Pancreas (tissue), 10 donors: ENCODE measurements at regions not wholly inside any gene's neighbourhood (a gene's known extent, or its start where the extent isn't known, plus 50 kb on each side); places are given as distances from the start of the nearest gene placed in this dataset.

Experiments used
- ATAC-seq, 4 donors: fragments of 200-7000 bp; cut with Tn5 transposase; one replicate each; pipeline versions ENCODE4 v1.8.0 to v1.9.1; 2020; ENCODE audit warnings: mild to moderate bottlenecking in 4 of 4, moderate library complexity in 4 of 4
- DNase-seq, 6 donors: peaks; one replicate each; pipeline ENCODE4 v3.0.0-alpha.2; 2020
- FAIRE-seq: peaks from 2 replicates; lab custom pipeline; 2012; peaks lifted over from hg19 to GRCh38; lab: Jason Lieb, UNC
- H3K27ac ChIP-seq, 4 donors: fragments of 200-600 bp; sonication (generic); 1 replicate in 3 of 4; 2 replicates in 1 of 4; pipeline versions ENCODE4 v1.5.0 to v1.8.0; 2020
- H3K27me3 ChIP-seq, 4 donors: fragments of 200-600 bp; one replicate each; pipeline ENCODE4 v1.8.0; 2021
- H3K36me3 ChIP-seq, 3 donors: fragments of 200-600 bp; sonication (generic) in 1 of 3; one replicate each; pipeline versions ENCODE4 v1.5.0 to v1.8.0; 2020 to 2021
- H3K4me1 ChIP-seq, 3 donors: fragments of 200-600 bp; one replicate each; pipeline ENCODE4 v1.8.0; 2021
- H3K4me3 ChIP-seq, 4 donors: fragments of 200-600 bp; sonication (generic) in 2 of 4; one replicate each; pipeline versions ENCODE4 v1.5.0 to v1.8.0; 2020 to 2021
- H3K9me3 ChIP-seq, 4 donors: fragments of 200-600 bp; one replicate each; pipeline ENCODE4 v1.8.0; 2021
- CTCF ChIP-seq, 4 donors: fragments of 200-600 bp; sonication (generic) in 3 of 4; IDR thresholded peaks; one replicate each; pipeline versions ENCODE4 v1.5.0 to v1.8.0; 2021; ENCODE audit warnings: antibody characterized with exemption in 4 of 4
- WGBS, 2 donors: extraction: QIAGEN DNeasy Blood & Tissue Kit; methylation state at CpG; one replicate each; pipeline ENCODE4 v1.1.7; 2013; 5-methylcytosine and 5-hydroxymethylcytosine counted together
- intact Hi-C, 3 donors: fragments of 100-400 bp; cut with DNase I; formaldehyde crosslinking; loops; one replicate each; pipeline versions ENCODE4 v1.11.1 to v1.14.2; 2022
- donor health status: healthy with polysubstance abuse.
- donor health status: DM: no; HTN: no; CAD: no; lungs with moderate emphysema.
- donor health status: DM: no; HTN: no; CAD: no.
- donor health status: control.
- donor health status: control.
- donor health status: Bipolar disorder and iron deficiency.
- donor health status: DM: yes; HTN: yes; CAD: no.
- donor health status: DM: no; HTN: no; CAD: no.
- donor health status: DM: no; HTN: no; CAD: no.
- donor health status: DM: yes; HTN: yes; CAD: no.

- FAIRE-seq (no peak), DNase-seq (no peak), ATAC-seq (peak in 1 of 4 donors; percentile 11)
- intact Hi-C loops = no loop called here
- 68 to 81% methylated on average over 1 of the region's 1 CpG for WGBS, 2 donors
- Histone ChIP-seq H3K36me3 (no peaks in the 10 kb centered on the region), H3K9me3 (no peaks in the 10 kb centered on the region), H3K27me3 (no peaks in the 10 kb centered on the region), H3K27ac (no peak overlapping the region), H3K4me3 (no peak overlapping the region), H3K4me1 (no peaks in the 10 kb centered on the region)
- no peak for TF ChIP-seq CTCF (IDR thresholded peaks at IDR 0.05)
Observed at GRCh38 chr3:18007980-18008379, 265.5 kb upstream of the TBC1D5 start.

GRCh38 chr3:17995769-17996168 lies 253.3 kb upstream of the TBC1D5 start:
- Histone ChIP-seq H3K27ac (no peak overlapping the region), H3K27me3 (no peaks in the 10 kb centered on the region), H3K4me1 (no peaks in the 10 kb centered on the region), H3K36me3 (no peaks in the 10 kb centered on the region), H3K9me3 (no peaks in the 10 kb centered on the region), H3K4me3 (no peak overlapping the region)
- FAIRE-seq = no peak
- intact Hi-C loops = no loop called here
- DNase-seq = no peak
- no peak for ATAC-seq
- no peak for TF ChIP-seq CTCF (IDR thresholded peaks at IDR 0.05)

GRCh38 chr3:17994167-17994566 lies 251.7 kb upstream of the TBC1D5 start:
- ATAC-seq = no peak
- Histone ChIP-seq H3K4me3 (no peak overlapping the region), H3K36me3 (no peaks in the 10 kb centered on the region), H3K4me1 (no peaks in the 10 kb centered on the region), H3K27me3 (no peaks in the 10 kb centered on the region), H3K27ac (no peak overlapping the region), H3K9me3 (no peaks in the 10 kb centered on the region)
- TF ChIP-seq CTCF (IDR thresholded peaks at IDR 0.05) = no peak
- WGBS, 2 donors = 77 to 80% methylated on average over 7 of the region's 7 CpGs
- no peak for DNase-seq
- FAIRE-seq = no peak
- intact Hi-C loops = no loop called here

GRCh38 chr3:17990390-17990789 lies 248.0 kb upstream of the TBC1D5 start:
- DNase-seq (no peak), ATAC-seq (no peak), FAIRE-seq (no peak)
- no peaks in the 10 kb centered on the region for H3K4me1 ChIP-seq
- intact Hi-C loops = no loop called here
- no peak overlapping the region for H3K4me3 ChIP-seq
- H3K27me3 ChIP-seq = no peaks in the 10 kb centered on the region
- TF ChIP-seq CTCF (IDR thresholded peaks at IDR 0.05) = no peak
- no peaks in the 10 kb centered on the region for H3K36me3 ChIP-seq
- 92 to 100% methylated on average over 1 of the region's 1 CpG for WGBS, 2 donors
- no peak overlapping the region for H3K27ac ChIP-seq
- no peaks in the 10 kb centered on the region for H3K9me3 ChIP-seq

- 69 to 83% methylated on average over 2 of the region's 2 CpGs for WGBS, 2 donors
- Histone ChIP-seq H3K4me1 (no peaks in the 10 kb centered on the region), H3K4me3 (no peak overlapping the region), H3K9me3 (no peaks in the 10 kb centered on the region), H3K36me3 (no peaks in the 10 kb centered on the region), H3K27ac (no peak overlapping the region), H3K27me3 (no peaks in the 10 kb centered on the region)
- DNase-seq (no peak), FAIRE-seq (no peak), ATAC-seq (no peak)
- TF ChIP-seq CTCF (IDR thresholded peaks at IDR 0.05) = no peak
- intact Hi-C loops = no loop called here
Observed at GRCh38 chr3:17986348-17986816, 244.0 kb upstream of the TBC1D5 start.
